ENCODE measurements at regions not wholly inside any gene's neighbourhood (a gene's known extent, or its start where the extent isn't known, plus 50 kb on each side); places are given as distances from the start of the nearest gene placed in this dataset.

DNA sequence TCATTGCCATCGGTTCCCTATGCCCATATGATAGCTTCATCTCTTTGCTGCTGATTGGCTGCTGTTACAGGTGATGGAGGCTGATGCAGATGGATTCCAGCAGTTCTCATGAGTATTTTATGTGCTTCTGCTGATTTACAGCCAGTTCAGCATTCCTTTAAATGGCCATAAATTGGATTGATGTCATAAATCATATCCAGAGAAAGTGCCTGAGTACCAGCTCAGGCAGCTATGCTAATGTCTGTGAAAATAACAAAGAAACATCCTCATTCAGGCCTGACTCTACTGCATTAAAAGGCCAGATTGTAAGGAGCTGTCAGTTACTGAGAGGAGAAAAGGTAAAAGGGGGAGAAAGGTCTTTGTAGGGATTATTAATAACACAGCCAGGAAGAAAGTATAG lies 756.8 kb downstream of the IGSF11 start:
- H3K27ac Mint-ChIP-seq = no peak overlapping the region
- no peak for DNase-seq (ENCODE audit: extremely low spot score, unreplicated experiment)
- H3K36me3 Mint-ChIP-seq = no peaks in the 10 kb centered on the region
- no peaks in the 10 kb centered on the region for H3K27me3 Mint-ChIP-seq
- TF ChIP-seq, protein P1, sequence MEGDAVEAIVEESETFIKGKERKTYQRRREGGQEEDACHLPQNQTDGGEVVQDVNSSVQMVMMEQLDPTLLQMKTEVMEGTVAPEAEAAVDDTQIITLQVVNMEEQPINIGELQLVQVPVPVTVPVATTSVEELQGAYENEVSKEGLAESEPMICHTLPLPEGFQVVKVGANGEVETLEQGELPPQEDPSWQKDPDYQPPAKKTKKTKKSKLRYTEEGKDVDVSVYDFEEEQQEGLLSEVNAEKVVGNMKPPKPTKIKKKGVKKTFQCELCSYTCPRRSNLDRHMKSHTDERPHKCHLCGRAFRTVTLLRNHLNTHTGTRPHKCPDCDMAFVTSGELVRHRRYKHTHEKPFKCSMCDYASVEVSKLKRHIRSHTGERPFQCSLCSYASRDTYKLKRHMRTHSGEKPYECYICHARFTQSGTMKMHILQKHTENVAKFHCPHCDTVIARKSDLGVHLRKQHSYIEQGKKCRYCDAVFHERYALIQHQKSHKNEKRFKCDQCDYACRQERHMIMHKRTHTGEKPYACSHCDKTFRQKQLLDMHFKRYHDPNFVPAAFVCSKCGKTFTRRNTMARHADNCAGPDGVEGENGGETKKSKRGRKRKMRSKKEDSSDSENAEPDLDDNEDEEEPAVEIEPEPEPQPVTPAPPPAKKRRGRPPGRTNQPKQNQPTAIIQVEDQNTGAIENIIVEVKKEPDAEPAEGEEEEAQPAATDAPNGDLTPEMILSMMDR (conservative IDR thresholded peaks at IDR 0.05) = no peak
- no peak overlapping the region for H3K4me3 Mint-ChIP-seq
- no peaks in the 10 kb centered on the region for H3K9me3 Mint-ChIP-seq
- H3K4me1 Mint-ChIP-seq (ENCODE audit: unreplicated experiment) = no peaks in the 10 kb centered on the region

DNA sequence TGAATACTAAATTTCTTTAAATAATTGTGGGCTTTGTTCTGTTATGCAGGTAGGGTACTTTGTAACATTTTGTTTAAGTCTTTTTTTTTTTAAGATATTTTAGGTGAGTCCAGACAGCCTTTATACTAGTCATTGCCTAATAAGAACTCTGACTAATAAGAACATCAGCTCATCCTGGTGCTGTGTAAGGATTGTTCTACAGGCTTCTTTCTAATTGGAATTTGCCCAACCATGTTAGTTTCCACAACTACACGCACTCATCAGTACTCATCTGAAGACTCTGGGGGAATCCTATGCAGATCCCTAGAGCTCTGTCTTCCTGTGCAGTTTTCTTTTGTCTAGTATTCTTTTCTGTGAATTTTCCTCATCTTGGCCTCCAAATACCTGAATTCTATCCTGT lies 741.8 kb downstream of the IGSF11 start:
- no peak overlapping the region for H3K27ac Mint-ChIP-seq
- no peaks in the 10 kb centered on the region for H3K27me3 Mint-ChIP-seq
- no peaks in the 10 kb centered on the region for H3K4me1 Mint-ChIP-seq (ENCODE audit: unreplicated experiment)
- no peaks in the 10 kb centered on the region for H3K36me3 Mint-ChIP-seq
- no peaks in the 10 kb centered on the region for H3K9me3 Mint-ChIP-seq
- DNase-seq (ENCODE audit: extremely low spot score, unreplicated experiment) = no peak
- TF ChIP-seq, protein P1 (conservative IDR thresholded peaks at IDR 0.05) = no peak
- H3K4me3 Mint-ChIP-seq = no peak overlapping the region

DNA sequence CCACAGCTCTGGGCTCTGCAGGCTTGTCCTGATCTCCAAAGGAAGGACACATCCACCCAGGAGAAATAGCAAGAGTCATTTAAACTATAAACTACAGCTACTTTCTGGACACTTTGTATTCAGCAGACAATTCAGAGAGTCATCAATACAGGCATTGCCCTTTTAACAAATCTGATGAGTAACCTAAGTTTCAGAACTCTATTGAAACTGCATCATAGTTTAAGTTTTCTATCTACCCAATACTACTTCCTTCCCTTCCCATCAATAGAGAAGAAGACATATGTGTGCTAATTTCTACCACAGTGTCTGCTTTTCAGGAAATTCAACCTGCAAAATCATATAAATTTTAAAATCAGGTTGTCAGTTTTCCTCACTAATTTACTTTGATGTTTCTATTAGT lies 736.5 kb downstream of the IGSF11 start:
- Mint-ChIP-seq H3K4me3 (no peak overlapping the region), H3K36me3 (no peaks in the 10 kb centered on the region), H3K27ac (no peak overlapping the region), H3K27me3 (no peaks in the 10 kb centered on the region), H3K9me3 (no peaks in the 10 kb centered on the region), H3K4me1 (ENCODE audit: unreplicated experiment) (no peaks in the 10 kb centered on the region)
- TF ChIP-seq, protein P1 (conservative IDR thresholded peaks at IDR 0.05) = no peak
- DNase-seq (ENCODE audit: extremely low spot score, unreplicated experiment) = no peak

DNA sequence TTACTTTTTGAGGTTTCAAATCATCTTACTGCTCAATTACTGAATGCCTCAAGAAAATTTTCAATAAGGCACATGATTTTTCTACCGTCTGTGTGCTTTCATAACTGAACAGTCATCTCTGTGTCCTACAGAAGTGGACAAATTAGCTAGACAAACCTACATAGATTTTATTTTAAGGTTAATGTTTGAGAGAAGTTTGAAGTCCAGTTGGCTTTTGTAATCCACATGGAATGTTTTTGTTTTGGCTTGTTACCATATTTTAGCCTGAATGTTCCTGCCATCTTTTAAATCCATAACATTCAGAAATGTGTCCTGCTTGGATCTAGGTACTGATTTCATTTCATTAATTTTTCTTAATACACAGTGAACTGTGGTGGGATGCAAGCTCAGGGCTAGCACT lies 730.1 kb downstream of the IGSF11 start:
- Mint-ChIP-seq H3K27ac (no peak overlapping the region), H3K4me3 (no peak overlapping the region), H3K36me3 (no peaks in the 10 kb centered on the region), H3K9me3 (no peaks in the 10 kb centered on the region), H3K4me1 (ENCODE audit: unreplicated experiment) (no peaks in the 10 kb centered on the region), H3K27me3 (no peaks in the 10 kb centered on the region)
- TF ChIP-seq, protein P1 (conservative IDR thresholded peaks at IDR 0.05) = no peak
- no peak for DNase-seq (ENCODE audit: extremely low spot score, unreplicated experiment)

DNA sequence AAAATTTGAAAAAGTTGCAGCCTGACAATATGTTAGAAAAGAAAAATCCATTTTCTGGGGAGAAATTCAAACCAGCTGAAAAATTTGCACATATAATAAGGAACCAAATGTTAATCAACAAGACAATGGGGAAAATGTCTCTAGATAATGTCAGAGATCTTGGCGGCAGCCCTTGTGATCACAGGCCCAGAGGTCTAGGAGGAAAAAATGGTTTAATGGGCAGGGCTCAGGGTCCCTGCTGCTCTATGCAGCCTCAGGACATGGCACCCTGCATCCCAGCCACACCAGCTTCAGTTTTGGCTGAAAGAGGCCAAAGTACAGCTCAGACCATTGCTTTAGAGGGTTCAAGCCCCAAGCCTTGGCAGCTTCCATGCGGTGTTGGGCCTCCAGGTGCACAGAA lies 701.9 kb downstream of the IGSF11 start:
- Mint-ChIP-seq H3K27ac (no peak overlapping the region), H3K36me3 (no peaks in the 10 kb centered on the region), H3K9me3 (peaks cover 15% of the 10 kb centered on the region), H3K4me1 (ENCODE audit: unreplicated experiment) (no peaks in the 10 kb centered on the region), H3K27me3 (no peaks in the 10 kb centered on the region), H3K4me3 (no peak overlapping the region)
- DNase-seq (ENCODE audit: extremely low spot score, unreplicated experiment) = no peak
- TF ChIP-seq, protein P1 (conservative IDR thresholded peaks at IDR 0.05) = no peak

DNA sequence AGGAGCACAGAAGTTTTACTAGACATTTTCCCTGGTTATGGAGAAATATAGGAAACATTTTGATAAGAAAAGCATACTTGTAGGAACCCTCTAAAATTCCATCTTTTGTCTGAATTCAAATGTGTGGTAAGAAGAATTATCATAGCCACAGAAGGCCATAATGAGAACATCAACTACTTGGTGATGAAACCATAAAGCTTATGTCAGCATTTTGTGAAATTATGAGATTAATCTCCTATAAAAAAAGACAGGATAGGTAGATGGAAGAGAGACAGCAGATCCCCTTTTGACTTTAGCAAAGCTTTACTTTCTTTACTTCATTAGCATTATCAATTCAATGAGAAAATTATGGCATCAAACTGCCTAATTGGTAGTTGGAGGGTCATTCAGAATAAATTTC lies 697.0 kb downstream of the IGSF11 start:
- H3K36me3 Mint-ChIP-seq = no peaks in the 10 kb centered on the region
- H3K27me3 Mint-ChIP-seq = no peaks in the 10 kb centered on the region
- DNase-seq (ENCODE audit: extremely low spot score, unreplicated experiment) = no peak
- no peaks in the 10 kb centered on the region for H3K4me1 Mint-ChIP-seq (ENCODE audit: unreplicated experiment)
- no peak overlapping the region for H3K4me3 Mint-ChIP-seq
- peaks cover 7% of the 10 kb centered on the region for H3K9me3 Mint-ChIP-seq
- TF ChIP-seq, protein P1 (conservative IDR thresholded peaks at IDR 0.05) = no peak
- no peak overlapping the region for H3K27ac Mint-ChIP-seq

Data from type B pancreatic cell (in vitro differentiated cells).